Osteoblast (primary cell): ENCODE measurements at regions not wholly inside any gene's neighbourhood (a gene's known extent, or its start where the extent isn't known, plus 50 kb on each side); places are given as distances from the start of the nearest gene placed in this dataset.

Experiments
- DNase-seq: peaks from one replicate; pipeline ENCODE4 v3.0.0; 2011; ENCODE audit warnings: low spot score, mixed read lengths; ENCODE audit not compliant: insufficient read length; ENCODE audit errors: missing footprints
- H2AFZ ChIP-seq: 2 replicates; pipeline ENCODE4 v1.6.0; 2011; ENCODE audit warnings: mild to moderate bottlenecking, low read length
- H3K27ac ChIP-seq: 2 replicates; pipeline ENCODE4 v1.5.1; 2011; ENCODE audit warnings: mild to moderate bottlenecking, low read depth, low read length, moderate library complexity
- H3K27me3 ChIP-seq: 2 replicates; pipeline ENCODE4 v1.6.0; 2012; ENCODE audit warnings: mild to moderate bottlenecking, control low read depth, inconsistent platforms, low read length, moderate library complexity; ENCODE audit not compliant: insufficient read depth
- H3K36me3 ChIP-seq: 2 replicates; pipeline ENCODE4 v1.5.1; 2011; ENCODE audit warnings: mild to moderate bottlenecking, low read length, control low read depth, moderate library complexity; ENCODE audit not compliant: insufficient read depth
- H3K4me1 ChIP-seq: 2 replicates; pipeline ENCODE4 v1.5.1; 2011; ENCODE audit warnings: mild to moderate bottlenecking, low read length, control low read depth, moderate library complexity; ENCODE audit not compliant: insufficient read depth
- H3K4me2 ChIP-seq: 2 replicates; pipeline ENCODE4 v1.6.0; 2011; ENCODE audit warnings: mild to moderate bottlenecking, low read length; ENCODE audit not compliant: insufficient read depth
- H3K4me3 ChIP-seq: fragments of 200-600 bp; sonication (generic); 3 replicates; pipeline ENCODE4 v1.5.1; 2012; ENCODE audit warnings: mild to moderate bottlenecking, low read length, inconsistent platforms; ENCODE audit not compliant: insufficient read depth
- H3K79me2 ChIP-seq: 2 replicates; pipeline ENCODE4 v1.6.0; 2012; ENCODE audit warnings: mild to moderate bottlenecking, low read length, control low read depth, inconsistent platforms; ENCODE audit not compliant: insufficient read depth
- H3K9me3 ChIP-seq: 2 replicates; pipeline ENCODE4 v1.5.1; 2011; ENCODE audit warnings: low read depth, low read length, control low read depth
- H4K20me1 ChIP-seq: 2 replicates; pipeline ENCODE4 v1.6.0; 2012; ENCODE audit warnings: mild to moderate bottlenecking, low read length, control low read depth; ENCODE audit not compliant: insufficient read depth
- TF ChIP-seq, protein P1 (sequence below): IDR thresholded peaks from 2 replicates; pipeline ENCODE4 v1.5.1; 2011; ENCODE audit warnings: mild to moderate bottlenecking, low read depth, low read length, moderate library complexity; ENCODE audit errors: extremely low read depth

DNA sequence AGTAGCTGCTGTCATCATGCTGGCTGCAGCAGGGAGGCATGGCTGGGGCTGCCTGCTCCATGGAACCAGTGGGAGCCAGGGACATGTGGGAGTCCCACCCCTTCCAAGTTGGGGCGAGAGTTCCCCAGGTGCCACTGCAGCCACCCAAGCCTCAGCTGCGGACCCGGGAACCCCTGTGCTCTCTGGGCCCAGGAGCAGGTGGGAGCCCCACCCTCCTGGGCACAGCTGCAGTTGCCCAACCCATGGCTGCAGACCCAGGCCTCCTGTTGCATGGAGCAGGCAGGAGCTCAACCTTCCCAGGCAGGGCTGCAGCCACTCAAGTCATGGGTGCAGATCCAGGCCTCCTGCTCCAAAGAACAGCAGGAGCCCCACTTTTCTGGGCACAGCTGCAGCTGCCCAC lies 274.2 kb upstream of the KCNJ16 start:
- DNase-seq: no peak
- Histone ChIP-seq H4K20me1 (no peaks in the 10 kb centered on the region), H3K4me1 (no peaks in the 10 kb centered on the region), H2AFZ (no peak overlapping the region), H3K4me3 (no peak overlapping the region), H3K27me3 (no peaks in the 10 kb centered on the region), H3K36me3 (no peaks in the 10 kb centered on the region), H3K27ac (no peak overlapping the region), H3K9me3 (no peaks in the 10 kb centered on the region), H3K79me2 (no peaks in the 10 kb centered on the region), H3K4me2 (no peak overlapping the region)
- TF ChIP-seq, protein P1, sequence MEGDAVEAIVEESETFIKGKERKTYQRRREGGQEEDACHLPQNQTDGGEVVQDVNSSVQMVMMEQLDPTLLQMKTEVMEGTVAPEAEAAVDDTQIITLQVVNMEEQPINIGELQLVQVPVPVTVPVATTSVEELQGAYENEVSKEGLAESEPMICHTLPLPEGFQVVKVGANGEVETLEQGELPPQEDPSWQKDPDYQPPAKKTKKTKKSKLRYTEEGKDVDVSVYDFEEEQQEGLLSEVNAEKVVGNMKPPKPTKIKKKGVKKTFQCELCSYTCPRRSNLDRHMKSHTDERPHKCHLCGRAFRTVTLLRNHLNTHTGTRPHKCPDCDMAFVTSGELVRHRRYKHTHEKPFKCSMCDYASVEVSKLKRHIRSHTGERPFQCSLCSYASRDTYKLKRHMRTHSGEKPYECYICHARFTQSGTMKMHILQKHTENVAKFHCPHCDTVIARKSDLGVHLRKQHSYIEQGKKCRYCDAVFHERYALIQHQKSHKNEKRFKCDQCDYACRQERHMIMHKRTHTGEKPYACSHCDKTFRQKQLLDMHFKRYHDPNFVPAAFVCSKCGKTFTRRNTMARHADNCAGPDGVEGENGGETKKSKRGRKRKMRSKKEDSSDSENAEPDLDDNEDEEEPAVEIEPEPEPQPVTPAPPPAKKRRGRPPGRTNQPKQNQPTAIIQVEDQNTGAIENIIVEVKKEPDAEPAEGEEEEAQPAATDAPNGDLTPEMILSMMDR: no peak

DNA sequence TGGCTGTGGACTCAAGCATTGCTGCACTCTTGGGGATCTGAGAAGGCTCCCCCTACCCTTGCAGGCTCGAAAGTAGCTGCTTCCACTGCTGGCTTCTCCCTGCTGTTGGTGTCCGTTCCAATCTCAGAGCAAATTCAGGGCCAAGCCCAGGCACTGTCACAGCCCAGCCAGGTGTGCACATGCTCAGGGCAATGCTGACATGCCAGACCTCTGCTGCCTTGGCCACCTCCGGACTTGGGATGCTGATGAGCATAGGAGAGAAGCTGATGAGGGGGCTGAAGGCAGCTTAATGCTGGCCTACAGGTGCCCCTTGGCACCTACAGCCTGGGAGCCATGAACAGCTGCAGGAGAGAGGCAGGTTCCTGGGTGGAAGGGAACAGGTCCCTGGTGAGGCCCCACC lies 273.7 kb upstream of the KCNJ16 start:
- H3K4me1 ChIP-seq: no peaks in the 10 kb centered on the region

DNA sequence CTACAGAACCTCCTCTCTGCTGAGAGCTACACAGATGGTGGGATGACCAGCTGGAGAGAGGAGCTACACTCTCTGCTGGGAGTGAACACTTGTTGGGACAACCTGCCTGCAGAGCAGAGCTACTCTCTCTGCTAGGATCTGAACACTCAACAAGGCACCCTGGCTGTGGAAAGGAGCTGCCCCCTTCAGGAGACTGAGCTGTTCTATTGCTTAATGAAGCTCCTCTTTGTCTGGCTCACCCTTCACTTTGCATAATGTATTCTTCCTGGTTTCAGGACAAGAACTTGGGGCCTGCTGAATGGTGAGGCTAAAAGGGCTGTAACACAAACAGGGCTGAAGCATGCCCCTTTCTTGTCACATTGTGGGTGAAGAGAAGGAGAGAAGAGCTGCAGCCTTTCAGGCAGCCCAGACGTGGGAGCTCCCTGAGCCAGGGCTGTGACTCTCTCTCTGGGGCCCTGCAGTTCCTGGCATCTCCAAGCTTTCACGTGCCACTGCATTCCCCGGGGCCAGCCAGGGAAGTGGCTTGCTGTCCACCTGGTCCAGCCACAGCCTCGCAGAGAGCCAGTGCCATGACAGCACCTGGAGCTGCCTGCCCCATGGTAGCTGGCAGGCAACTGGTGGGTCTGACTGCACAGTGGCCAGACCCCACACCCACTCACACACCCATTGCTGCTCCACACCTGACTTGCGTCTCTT lies 272.8 kb upstream of the KCNJ16 start:
- H3K9me3 ChIP-seq: no peaks in the 10 kb centered on the region
- no peak overlapping the region for H3K4me3 ChIP-seq
- no peak for DNase-seq
- no peaks in the 10 kb centered on the region for H4K20me1 ChIP-seq
- H3K4me2 ChIP-seq: no peak overlapping the region
- TF ChIP-seq, protein P1: no peak
- H3K27me3 ChIP-seq: no peaks in the 10 kb centered on the region
- no peaks in the 10 kb centered on the region for H3K36me3 ChIP-seq
- no peaks in the 10 kb centered on the region for H3K4me1 ChIP-seq
- H3K27ac ChIP-seq: no peak overlapping the region
- no peaks in the 10 kb centered on the region for H3K79me2 ChIP-seq
- H2AFZ ChIP-seq: no peak overlapping the region

More for the DNA sequence above, 273.7 kb upstream of the KCNJ16 start:
- Histone ChIP-seq H3K9me3 (no peaks in the 10 kb centered on the region), H3K36me3 (no peaks in the 10 kb centered on the region), H3K27me3 (no peaks in the 10 kb centered on the region), H4K20me1 (no peaks in the 10 kb centered on the region), H3K27ac (no peak overlapping the region), H2AFZ (no peak overlapping the region), H3K79me2 (no peaks in the 10 kb centered on the region), H3K4me3 (no peak overlapping the region), H3K4me2 (no peak overlapping the region)
- no peak for DNase-seq
- TF ChIP-seq, protein P1: no peak

DNA sequence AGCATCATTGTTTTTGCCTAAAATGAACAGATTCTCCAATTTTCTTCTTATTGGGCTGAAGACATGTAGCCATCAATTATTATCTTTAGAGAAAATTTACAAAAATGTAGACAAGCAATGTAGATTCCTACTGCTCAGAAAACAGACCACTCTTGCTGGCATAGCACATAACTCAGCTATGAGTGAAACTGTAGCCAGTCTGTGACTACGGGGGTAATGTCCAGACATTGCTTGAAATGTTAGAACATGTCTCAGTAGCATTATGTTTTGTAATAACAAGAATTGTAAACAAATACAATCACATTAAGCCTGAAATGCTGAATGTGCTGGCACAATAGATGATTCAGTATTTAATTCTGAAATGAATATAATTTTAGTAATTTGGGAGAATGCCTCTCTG lies 265.7 kb upstream of the KCNJ16 start:
- H3K27me3 ChIP-seq: no peaks in the 10 kb centered on the region
- no peak overlapping the region for H2AFZ ChIP-seq
- H3K9me3 ChIP-seq: no peaks in the 10 kb centered on the region
- TF ChIP-seq, protein P1: no peak
- no peak overlapping the region for H3K4me2 ChIP-seq
- DNase-seq: no peak
- H3K36me3 ChIP-seq: no peaks in the 10 kb centered on the region
- H3K4me1 ChIP-seq: peaks cover 10% of the 10 kb centered on the region
- no peak overlapping the region for H3K4me3 ChIP-seq
- H3K79me2 ChIP-seq: no peaks in the 10 kb centered on the region
- no peak overlapping the region for H3K27ac ChIP-seq
- no peaks in the 10 kb centered on the region for H4K20me1 ChIP-seq
